Astrocyte of the cerebellum (primary cell): ENCODE measurements at regions not wholly inside any gene's neighbourhood (a gene's known extent, or its start where the extent isn't known, plus 50 kb on each side); places are given as distances from the start of the nearest gene placed in this dataset.

Source experiments
- DNase-seq: peaks from one replicate; pipeline ENCODE4 v3.0.0-alpha.2; 2011; ENCODE audit warnings: low read depth
- H3K4me3 ChIP-seq: 2 replicates; pipeline ENCODE4 v1.5.1; 2011; ENCODE audit warnings: mild to moderate bottlenecking, low read depth, low read length, moderate library complexity
- in situ Hi-C: cut with HindIII; loops from 2 replicates; pipeline ENCODE4 v1.10.0; 2017; ENCODE audit warnings: low sequenced_read_pairs
- TF ChIP-seq, protein P1 (sequence below): IDR thresholded peaks from 2 replicates; pipeline ENCODE4 v1.5.1; 2012; ENCODE audit warnings: low read length, low read depth, moderate library complexity, mild to moderate bottlenecking; ENCODE audit errors: missing control alignments

DNA sequence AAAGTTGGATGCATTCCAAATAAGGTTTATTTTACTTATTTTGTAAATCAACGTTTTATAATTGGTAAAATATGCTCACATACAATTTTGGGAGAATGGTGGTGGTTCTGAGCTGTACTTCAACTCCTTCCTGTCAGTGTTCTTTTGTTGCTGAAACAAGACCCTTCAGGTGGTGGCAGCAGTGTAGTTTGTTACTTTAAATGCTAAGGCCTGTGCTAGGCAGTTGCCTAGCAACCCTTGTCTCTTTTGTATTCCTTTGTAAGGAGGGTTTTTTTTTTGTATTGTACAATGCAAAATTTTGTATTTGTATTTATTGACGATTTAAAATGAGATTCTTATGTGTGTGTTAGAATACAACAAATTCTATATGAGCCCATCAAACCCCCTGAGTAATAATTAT lies 166.0 kb upstream of the FAM98A start:
- no peak for DNase-seq
- no peak overlapping the region for H3K4me3 ChIP-seq
- in situ Hi-C loops: no loop called here
- TF ChIP-seq, protein P1, sequence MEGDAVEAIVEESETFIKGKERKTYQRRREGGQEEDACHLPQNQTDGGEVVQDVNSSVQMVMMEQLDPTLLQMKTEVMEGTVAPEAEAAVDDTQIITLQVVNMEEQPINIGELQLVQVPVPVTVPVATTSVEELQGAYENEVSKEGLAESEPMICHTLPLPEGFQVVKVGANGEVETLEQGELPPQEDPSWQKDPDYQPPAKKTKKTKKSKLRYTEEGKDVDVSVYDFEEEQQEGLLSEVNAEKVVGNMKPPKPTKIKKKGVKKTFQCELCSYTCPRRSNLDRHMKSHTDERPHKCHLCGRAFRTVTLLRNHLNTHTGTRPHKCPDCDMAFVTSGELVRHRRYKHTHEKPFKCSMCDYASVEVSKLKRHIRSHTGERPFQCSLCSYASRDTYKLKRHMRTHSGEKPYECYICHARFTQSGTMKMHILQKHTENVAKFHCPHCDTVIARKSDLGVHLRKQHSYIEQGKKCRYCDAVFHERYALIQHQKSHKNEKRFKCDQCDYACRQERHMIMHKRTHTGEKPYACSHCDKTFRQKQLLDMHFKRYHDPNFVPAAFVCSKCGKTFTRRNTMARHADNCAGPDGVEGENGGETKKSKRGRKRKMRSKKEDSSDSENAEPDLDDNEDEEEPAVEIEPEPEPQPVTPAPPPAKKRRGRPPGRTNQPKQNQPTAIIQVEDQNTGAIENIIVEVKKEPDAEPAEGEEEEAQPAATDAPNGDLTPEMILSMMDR: no peak

- in situ Hi-C loops: no loop called here
- TF ChIP-seq, protein P1: no peak
- DNase-seq: no peak
- H3K4me3 ChIP-seq: no peak overlapping the region
Observed at GRCh38 chr2:33764551-33764950, 165.5 kb upstream of the FAM98A start.

DNA sequence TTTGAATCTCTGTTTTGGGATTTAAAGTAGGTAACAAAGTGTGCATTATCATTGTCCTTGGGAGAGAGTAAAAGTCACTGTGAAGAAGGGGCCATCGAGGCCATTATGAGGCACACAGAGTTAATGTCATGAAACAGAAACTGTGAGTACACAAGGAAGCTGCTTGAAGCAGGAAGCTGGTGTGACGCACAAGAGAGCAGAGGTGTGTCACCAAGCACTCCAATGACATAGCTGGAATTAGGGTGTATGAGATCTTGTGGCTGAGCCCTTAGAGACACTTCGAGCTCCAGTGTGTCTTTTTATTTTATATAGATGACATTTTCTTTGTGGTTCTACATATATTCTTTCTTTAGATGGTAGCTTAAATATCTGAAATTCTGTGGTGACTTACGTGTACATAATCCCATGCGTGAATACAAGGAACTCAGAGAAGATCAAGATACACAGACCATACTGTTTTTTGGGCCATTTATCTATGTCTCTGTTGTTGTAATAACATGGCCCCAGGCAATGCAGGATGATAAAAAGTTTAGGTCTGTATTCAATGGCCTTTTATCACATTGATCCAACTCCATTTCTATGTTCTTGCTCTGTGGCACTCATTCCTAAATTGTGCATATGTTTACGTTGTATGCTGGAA lies 164.7 kb upstream of the FAM98A start:
- in situ Hi-C loops: no loop called here
- no peak overlapping the region for H3K4me3 ChIP-seq
- no peak for DNase-seq
- TF ChIP-seq, protein P1: no peak

DNA sequence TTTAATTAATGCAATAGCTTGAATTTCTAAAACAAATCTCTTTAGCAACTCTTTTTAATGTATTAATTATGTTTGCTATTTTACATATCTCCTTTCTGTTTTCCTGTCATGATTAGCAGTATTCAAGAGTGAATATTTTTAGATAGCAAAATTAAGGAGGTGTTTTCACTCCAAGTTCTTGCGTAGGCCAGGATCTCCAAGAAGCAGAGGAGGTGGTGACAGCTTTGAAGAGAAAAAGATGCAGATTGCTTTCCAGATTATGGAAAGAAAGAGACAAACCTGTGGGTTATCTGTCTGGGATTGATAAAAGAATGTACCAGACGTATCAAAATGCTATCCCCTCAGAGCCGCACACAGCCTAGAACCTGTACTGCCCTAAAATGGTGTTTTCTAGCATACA lies 163.5 kb upstream of the FAM98A start:
- TF ChIP-seq, protein P1: no peak
- in situ Hi-C loops: no loop called here
- H3K4me3 ChIP-seq: no peak overlapping the region
- no peak for DNase-seq

DNA sequence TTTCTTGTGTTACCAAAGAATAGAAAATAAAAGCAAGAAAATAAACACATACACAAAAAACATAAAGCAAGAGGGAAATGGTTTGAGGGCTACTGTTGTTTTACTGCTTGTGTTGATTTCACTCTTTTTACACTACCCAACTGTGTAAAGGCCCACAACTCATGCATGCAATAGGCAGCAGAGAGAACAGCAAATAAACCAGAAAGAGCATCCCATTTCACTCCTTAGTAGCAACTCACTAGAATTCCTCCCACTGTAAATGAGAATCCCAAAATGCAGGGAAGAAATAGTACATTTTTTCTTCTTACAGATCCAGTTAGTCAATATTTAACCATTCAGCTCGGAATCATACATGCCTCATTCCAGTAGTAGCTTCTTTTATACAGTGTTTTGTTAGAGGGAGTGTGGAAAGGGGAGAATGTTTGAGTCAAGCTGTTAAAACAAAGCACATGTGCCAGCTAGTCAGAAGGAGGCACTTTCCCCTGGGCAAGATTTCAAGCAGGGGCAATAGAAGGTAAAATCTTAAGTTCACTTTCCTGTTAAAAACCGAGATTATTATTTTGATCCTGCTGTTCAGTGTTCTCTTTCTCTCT lies 147.2 kb upstream of the FAM98A start:
- TF ChIP-seq, protein P1: no peak
- no peak for DNase-seq
- no peak overlapping the region for H3K4me3 ChIP-seq
- in situ Hi-C loops: no loop called here

DNA sequence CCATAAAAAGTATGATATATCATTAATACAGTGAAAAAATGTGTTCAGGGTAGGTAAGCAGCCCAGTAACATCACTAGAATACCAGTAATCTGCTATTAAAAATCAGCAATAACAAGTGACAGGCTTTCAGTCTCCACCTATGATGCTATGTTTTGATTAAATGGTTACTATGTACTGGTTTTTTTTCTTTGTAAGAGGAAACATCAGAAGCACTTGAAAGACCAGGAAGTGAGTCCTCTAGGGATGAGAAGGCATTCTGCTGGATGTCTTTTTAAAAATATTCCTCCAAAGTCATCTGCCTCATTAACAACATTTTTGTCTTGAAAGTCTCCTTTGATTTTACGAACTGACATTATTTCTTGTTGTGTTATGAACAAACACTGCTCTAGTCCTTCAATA lies 136.0 kb upstream of the FAM98A start:
- in situ Hi-C loops: no loop called here
- no peak overlapping the region for H3K4me3 ChIP-seq
- no peak for DNase-seq
- TF ChIP-seq, protein P1: no peak
